Gastrocnemius medialis (tissue), 4 donors: ENCODE measurements at regions not wholly inside any gene's neighbourhood (a gene's known extent, or its start where the extent isn't known, plus 50 kb on each side); places are given as distances from the start of the nearest gene placed in this dataset.
A peak's percentile ranks its signal among the peaks of the same experiment; 100 is the strongest.

Source experiments
- ATAC-seq, 2 donors: fragments of 150-250 bp; one replicate each; pipeline ENCODE4 v1.9.1; 2016
- DNase-seq, 2 donors: peaks; one replicate each; pipeline ENCODE4 v3.0.0-alpha.2; 2019
- H3K27ac ChIP-seq, 4 donors: fragments of 200-600 bp; sonication (generic); 1 replicate in 1 of 4; 2 replicates in 3 of 4; pipeline ENCODE4 v1.5.1; 2016 to 2018; ENCODE audit warnings: mild to moderate bottlenecking in 2 of 4, moderate library complexity in 1 of 4
- H3K27me3 ChIP-seq, 3 donors: fragments of 200-600 bp; sonication (generic) in 2 of 3; 1 replicate in 1 of 3; 2 replicates in 2 of 3; pipeline versions ENCODE4 v1.5.1 to v1.6.0; 2016 to 2019; ENCODE audit warnings: mild to moderate bottlenecking in 1 of 3, moderate library complexity in 1 of 3
- H3K36me3 ChIP-seq, 2 donors: fragments of 200-600 bp; sonication (generic) in 1 of 2; one replicate each; pipeline ENCODE4 v1.5.1; 2017 to 2018
- H3K4me1 ChIP-seq, 2 donors: fragments of 200-600 bp; sonication (generic) in 1 of 2; one replicate each; pipeline ENCODE4 v1.5.1; 2016 to 2017; ENCODE audit warnings: mild to moderate bottlenecking in 2 of 2
- H3K4me3 ChIP-seq, 4 donors: fragments of 200-600 bp; sonication (generic) in 3 of 4; 1 replicate in 1 of 4; 2 replicates in 3 of 4; pipeline ENCODE4 v1.5.1; 2016 to 2019; ENCODE audit warnings: mild to moderate bottlenecking in 2 of 4
- H3K9me3 ChIP-seq, 3 donors: fragments of 200-600 bp; sonication (generic) in 2 of 3; 1 replicate in 1 of 3; 2 replicates in 2 of 3; pipeline ENCODE4 v1.5.1; 2016 to 2019
- CTCF ChIP-seq, 5 experiments: fragments of 450-650 bp in 3 of 5; fragments of 200-600 bp in 2 of 5; sonication (generic) in 2 of 5; IDR thresholded peaks in 4 of 5; conservative IDR thresholded peaks in 1 of 5; 1 replicate in 4 of 5; 2 replicates in 1 of 5; pipeline ENCODE4 v1.5.1; 2016 to 2019; ENCODE audit warnings: antibody characterized with exemption in 5 of 5, mild to moderate bottlenecking in 3 of 5, moderate library complexity in 3 of 5
- POLR2A ChIP-seq, 2 donors: fragments of 450-650 bp; IDR thresholded peaks; one replicate each; pipeline ENCODE4 v1.6.1; 2017; ENCODE audit warnings: antibody characterized with exemption in 2 of 2, mild to moderate bottlenecking in 2 of 2, moderate library complexity in 2 of 2
- in situ Hi-C, 4 donors: fragments of 200-750 bp; cut with MboI; loops; one replicate each; pipeline versions ENCODE4 v1.15.0 to v1.8.0; 2017; ENCODE audit warnings: low sequenced_read_pairs in 4 of 4
- intact Hi-C: fragments of 100-400 bp; cut with DNase I; formaldehyde crosslinking; loops from one replicate; pipeline ENCODE4 v1.15.1; 2023; ENCODE audit warnings: low total_unique reads

DNA sequence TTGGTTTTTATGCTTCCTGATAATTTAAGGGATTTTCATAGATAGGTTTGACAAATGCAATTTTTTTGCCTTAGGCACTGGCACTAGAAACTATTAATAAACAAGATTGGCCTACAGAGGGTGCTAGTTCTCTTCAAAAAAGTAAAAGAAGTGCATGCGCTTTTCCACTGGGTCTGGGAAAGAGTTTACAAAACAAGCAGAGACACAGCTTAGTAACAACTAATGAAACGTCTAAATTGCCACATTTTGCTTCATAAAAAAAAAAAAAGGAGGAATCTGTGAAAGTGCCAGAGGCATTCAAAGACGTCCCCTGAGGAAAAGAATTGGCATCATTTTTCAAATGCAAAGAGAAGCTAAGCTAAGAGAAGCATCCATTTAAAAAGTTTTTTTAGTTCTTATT lies 58.3 kb upstream of the EEA1 start:
- peak; percentile 49 to 60 (median 52) for TF ChIP-seq CTCF (IDR thresholded peaks at IDR 0.05 in 4 of 5, conservative IDR thresholded peaks at IDR 0.05 in 1 of 5)
- no peak for TF ChIP-seq POLR2A (IDR thresholded peaks at IDR 0.05)
- intact Hi-C loops, result loop anchor here (1.0 to 5.0 kb wide), 4 partner anchors 205 to 480 kb away; partner anchors contain the start of gene MRPL42
- in situ Hi-C loops, result loop anchor here (5.0 to 25.0 kb wide), 4 partner anchors 407 to 1125 kb away; no protein-coding TSS in a partner anchor
- Histone ChIP-seq H3K4me3 (peak overlapping the region in 2 of 4 donors; percentile 4 to 14), H3K4me1 (peaks cover 8 to 11% of the 10 kb centered on the region in 2 donors), H3K36me3 (no peaks in the 10 kb centered on the region), H3K27ac (peak overlapping the region; percentile 59 to 78 (median 66)), H3K27me3 (no peaks in the 10 kb centered on the region), H3K9me3 (peaks cover 0 to 5% (median 0%) of the 10 kb centered on the region in 3 donors)
- DNase-seq (peak in 1 of 2 donors; percentile 6), ATAC-seq (peak; percentile 87 to 90)

- Histone ChIP-seq H3K27ac (peak overlapping the region; percentile 59 to 78 (median 66)), H3K27me3 (no peaks in the 10 kb centered on the region), H3K4me1 (peaks cover 8 to 11% of the 10 kb centered on the region in 2 donors), H3K36me3 (no peaks in the 10 kb centered on the region), H3K9me3 (no peaks in the 10 kb centered on the region), H3K4me3 (peak overlapping the region in 1 of 4 donors; percentile 4)
- in situ Hi-C loops (loop anchor here (5.0 to 25.0 kb wide), 4 partner anchors 407 to 1124 kb away; no protein-coding TSS in a partner anchor), intact Hi-C loops (loop anchor here (1.0 to 5.0 kb wide), 4 partner anchors 206 to 479 kb away; partner anchors contain the start of gene MRPL42)
- ATAC-seq (peak; percentile 69 to 88), DNase-seq (peak; percentile 6 to 36)
- TF ChIP-seq POLR2A (IDR thresholded peaks at IDR 0.05), result peak in 1 of 2 donors; percentile 21
- TF ChIP-seq CTCF (IDR thresholded peaks at IDR 0.05 in 4 of 5, conservative IDR thresholded peaks at IDR 0.05 in 1 of 5), result no peak
Measured at GRCh38 chr12:92987846-92988621, 58.9 kb upstream of the EEA1 start.

DNA sequence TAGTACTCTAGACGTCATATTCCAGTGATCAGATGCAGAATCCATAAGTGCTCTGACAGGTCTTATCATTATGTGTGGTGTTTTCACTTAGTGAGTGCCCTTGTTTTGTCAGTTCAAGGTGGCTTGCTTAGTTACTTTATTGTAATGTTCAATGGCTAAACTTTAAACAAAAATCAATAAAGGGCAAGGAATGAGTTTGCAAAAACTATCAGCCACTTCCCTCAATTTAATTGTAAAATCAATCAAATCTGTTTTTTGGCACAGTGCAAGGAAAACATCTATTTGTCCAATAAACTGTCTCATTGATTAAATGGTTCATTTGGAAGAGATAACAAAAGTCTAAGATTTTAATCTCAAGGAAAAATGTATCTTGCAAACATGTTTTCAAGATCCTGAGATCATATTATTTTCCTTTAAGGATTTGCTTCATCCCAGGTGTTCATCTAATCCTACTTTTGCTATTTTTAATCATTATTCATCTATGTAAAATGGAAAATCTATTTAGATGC lies 59.6 kb upstream of the EEA1 start:
- DNase-seq, result no peak
- Histone ChIP-seq H3K36me3 (no peaks in the 10 kb centered on the region), H3K4me3 (no peak overlapping the region), H3K27me3 (no peaks in the 10 kb centered on the region), H3K9me3 (no peaks in the 10 kb centered on the region), H3K4me1 (peaks cover 8 to 11% of the 10 kb centered on the region in 2 donors), H3K27ac (peak overlapping the region in 1 of 4 donors; percentile 78)
- ATAC-seq, result no peak
- in situ Hi-C loops (loop anchor here (5.0 to 25.0 kb wide), 4 partner anchors 406 to 1124 kb away; no protein-coding TSS in a partner anchor), intact Hi-C loops (loop anchor here (5.0 kb wide), 2 partner anchors 206 to 479 kb away; partner anchors contain the start of gene MRPL42)
- TF ChIP-seq POLR2A (IDR thresholded peaks at IDR 0.05), result no peak
- no peak for TF ChIP-seq CTCF (IDR thresholded peaks at IDR 0.05 in 4 of 5, conservative IDR thresholded peaks at IDR 0.05 in 1 of 5)

GRCh38 chr12:92989715-92990484 lies 60.8 kb upstream of the EEA1 start:
- no peak overlapping the region for H3K4me3 ChIP-seq
- H3K4me1 ChIP-seq, result peaks cover 8 to 11% of the 10 kb centered on the region in 2 donors
- no peak for ATAC-seq
- DNase-seq, result no peak
- in situ Hi-C loops (loop anchor here (5.0 to 25.0 kb wide), 4 partner anchors 405 to 1122 kb away; no protein-coding TSS in a partner anchor), intact Hi-C loops (loop anchor here (5.0 kb wide), 2 partner anchors 208 to 477 kb away; partner anchors contain the start of gene MRPL42)
- TF ChIP-seq POLR2A (IDR thresholded peaks at IDR 0.05), result no peak
- no peak for TF ChIP-seq CTCF (IDR thresholded peaks at IDR 0.05 in 4 of 5, conservative IDR thresholded peaks at IDR 0.05 in 1 of 5)
- no peaks in the 10 kb centered on the region for H3K36me3 ChIP-seq
- H3K27ac ChIP-seq, result no peak overlapping the region
- H3K27me3 ChIP-seq, result no peaks in the 10 kb centered on the region
- H3K9me3 ChIP-seq, result no peaks in the 10 kb centered on the region
